ENCODE measurements at regions not wholly inside any gene's neighbourhood (a gene's known extent, or its start where the extent isn't known, plus 50 kb on each side); places are given as distances from the start of the nearest gene placed in this dataset.

GRCh38 chr22:44608597-44609399 lies 93.2 kb upstream of the PRR5 start:
- TF ChIP-seq CTCF (tag by site-specific recombination; IDR thresholded peaks at IDR 0.05) = no peak
- TF ChIP-seq ZNF692 (tag by site-specific recombination; IDR thresholded peaks at IDR 0.05) = no peak
- TF ChIP-seq SP2 (tag by site-specific recombination; IDR thresholded peaks at IDR 0.05) = no peak
- TF ChIP-seq ZNF18 (tag by site-specific recombination; IDR thresholded peaks at IDR 0.05) = no peak
- no peak for TF ChIP-seq ZNF664 (tag by site-specific recombination; IDR thresholded peaks at IDR 0.05)
